IPS-NIHi11 (cell line): ENCODE measurements at regions not wholly inside any gene's neighbourhood (a gene's known extent, or its start where the extent isn't known, plus 50 kb on each side); places are given as distances from the start of the nearest gene placed in this dataset.
A peak's percentile ranks its signal among the peaks of the same experiment; 100 is the strongest.
"Not testable (repeated sequence)": the region's sequence is repeated elsewhere in the genome, so short reads cannot be mapped to it uniquely, and the experiment has no call there.

Experiments used
- DNase-seq: peaks from one replicate; pipeline ENCODE4 v3.0.0; 2012; ENCODE audit warnings: mixed read lengths, low spot score

DNA sequence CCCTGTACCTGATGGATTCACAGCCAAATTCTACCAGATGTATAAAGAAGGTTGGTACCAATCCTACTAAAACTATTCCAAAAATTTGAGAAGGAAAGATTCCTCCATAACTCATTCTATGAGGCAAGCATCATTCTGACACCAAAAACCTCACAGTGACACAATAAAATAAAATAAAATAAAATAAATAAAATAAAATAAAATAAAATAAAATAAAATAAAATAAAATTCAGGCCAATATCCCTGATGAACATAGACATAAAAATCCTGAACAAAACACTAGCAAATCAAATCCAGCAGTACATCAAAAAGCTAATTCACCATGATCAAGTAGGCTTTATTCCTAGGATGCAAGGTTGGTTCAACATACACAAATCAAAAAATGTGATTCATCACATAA, 108.1 kb downstream of the PROX1 start:
- not testable (repeated sequence) for DNase-seq

DNA sequence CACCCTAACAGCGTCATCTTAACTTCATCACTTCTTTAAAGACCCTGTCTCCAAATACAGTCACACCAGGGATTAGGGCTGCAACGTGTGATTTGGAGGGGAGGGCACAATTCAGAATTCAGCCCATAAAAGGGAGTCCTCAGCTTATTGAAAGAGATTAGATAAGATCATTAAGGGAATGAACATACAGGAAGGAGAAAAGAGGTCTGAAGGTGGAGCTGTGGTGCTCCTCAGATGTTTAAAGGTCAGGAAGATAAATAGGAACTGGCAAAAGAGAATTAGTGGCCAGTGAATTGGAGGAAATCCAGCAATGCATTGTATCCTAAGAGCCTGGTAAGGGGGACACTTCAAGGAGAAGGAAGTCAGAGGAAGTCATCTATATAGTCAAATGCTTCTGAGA, 113.5 kb downstream of the PROX1 start:
- no peak for DNase-seq

DNA sequence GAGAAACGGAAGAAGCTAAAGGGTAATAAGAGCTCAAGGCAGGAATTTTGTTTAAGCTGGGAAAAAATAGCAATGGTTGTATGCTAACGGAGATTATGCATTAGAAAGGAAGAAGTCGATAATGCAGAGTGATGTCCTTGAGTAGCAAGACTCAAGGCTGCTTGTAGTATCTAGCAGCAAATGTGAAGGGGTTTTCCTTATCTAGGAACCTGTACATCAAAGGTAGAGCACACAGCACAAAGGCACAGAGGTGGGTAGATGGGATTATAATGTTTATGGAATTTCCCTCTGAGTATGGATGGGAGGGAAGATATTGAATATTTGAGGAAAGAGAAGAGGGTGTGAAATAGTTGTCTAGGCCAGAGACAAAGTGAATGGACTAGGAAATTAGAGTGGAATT, 114.1 kb downstream of the PROX1 start:
- DNase-seq = no peak

DNA sequence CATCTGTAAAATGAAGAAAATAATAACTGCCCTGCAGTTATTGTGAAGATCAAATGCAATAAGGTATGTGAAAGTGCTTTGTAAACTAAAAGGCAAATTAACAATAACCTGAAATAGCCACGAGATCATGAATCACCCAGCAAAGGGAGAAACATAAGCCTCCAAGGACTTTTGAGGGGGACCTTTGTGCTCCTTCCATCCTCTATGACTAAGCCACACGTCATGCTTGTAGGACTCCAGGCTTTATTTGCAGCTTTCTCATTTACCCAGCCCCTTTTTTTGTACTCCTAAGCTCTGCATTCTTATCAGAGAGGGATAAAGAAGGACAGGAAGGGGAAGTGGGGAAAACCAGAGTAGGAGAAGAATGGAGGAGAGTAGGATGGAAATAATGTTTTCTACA, 115.1 kb downstream of the PROX1 start:
- DNase-seq = no peak

DNA sequence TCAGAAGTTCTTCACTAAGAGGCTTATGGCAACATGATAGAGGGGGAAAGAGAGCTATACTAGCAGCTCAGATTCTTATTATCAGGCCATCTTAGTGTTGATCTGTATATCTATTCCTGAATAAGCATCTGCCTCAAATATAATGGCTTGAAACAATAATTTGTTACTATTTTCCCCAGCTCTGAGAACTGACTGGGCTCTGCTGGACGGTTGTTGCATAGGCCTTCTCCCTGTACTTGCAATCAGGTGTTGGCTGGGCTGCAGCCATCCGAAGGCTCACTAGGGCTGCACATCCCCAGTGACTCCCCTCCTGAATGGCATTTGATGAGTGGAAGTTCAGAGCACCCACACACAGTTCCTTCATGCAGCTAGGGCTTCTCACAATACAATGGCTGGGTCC, 116.0 kb downstream of the PROX1 start:
- DNase-seq = no peak

DNA sequence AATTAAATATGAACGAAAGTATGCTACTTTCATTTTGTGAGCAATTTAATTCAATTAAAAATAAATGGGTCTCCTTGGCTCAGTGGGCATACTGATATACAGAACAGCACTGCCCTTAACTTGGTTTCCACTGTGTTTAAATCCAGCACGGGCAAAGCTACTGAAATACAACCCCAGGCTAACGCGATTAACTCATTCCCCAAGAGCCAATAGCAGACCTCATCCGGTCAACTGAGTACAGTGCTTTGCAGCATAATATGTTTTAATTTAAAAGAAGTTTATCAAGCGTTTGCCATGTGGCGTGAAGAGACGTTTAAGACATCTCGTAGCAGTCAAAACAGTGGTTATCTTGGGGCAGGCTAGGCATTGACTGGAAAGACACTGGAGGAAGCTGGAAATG, 118.6 kb downstream of the PROX1 start:
- no peak for DNase-seq

DNA sequence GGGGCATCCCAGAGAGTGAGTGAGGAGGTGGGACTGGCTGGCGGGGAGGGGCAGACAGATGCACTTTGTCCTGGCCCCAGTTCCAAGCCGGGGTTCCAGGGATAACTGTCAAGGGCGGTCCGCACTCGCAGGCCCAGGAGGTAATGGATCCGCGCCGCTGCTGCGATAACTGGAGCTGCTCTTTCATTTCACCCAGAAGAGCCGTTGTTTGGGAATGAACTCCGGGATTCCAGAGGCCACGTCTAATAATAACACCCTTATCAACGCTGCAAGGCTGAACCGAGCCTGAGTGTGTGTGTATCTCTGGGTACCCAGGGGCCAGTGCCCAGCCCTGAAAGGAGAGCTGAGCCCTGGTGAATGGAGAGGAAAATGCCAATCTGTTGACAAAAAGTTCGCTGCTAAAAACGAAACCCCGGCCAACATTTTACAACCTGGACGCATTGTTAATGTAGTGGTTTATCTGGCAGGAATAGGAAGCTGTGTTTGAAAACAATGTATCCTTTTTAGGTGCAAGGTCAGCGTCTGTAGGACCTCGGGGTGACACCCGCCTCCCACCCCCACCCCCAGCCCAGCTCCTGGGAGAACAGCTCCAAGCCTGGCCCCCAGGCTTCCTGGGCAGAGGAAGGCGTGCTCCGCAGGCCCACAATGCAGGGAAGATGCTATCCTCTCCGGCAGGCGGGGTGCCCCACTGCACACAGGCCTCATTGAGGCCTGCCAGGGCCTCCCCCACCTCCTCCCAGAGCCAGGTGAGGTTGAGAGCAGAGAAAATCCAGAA, 119.7 kb downstream of the PROX1 start:
- DNase-seq = no peak

DNA sequence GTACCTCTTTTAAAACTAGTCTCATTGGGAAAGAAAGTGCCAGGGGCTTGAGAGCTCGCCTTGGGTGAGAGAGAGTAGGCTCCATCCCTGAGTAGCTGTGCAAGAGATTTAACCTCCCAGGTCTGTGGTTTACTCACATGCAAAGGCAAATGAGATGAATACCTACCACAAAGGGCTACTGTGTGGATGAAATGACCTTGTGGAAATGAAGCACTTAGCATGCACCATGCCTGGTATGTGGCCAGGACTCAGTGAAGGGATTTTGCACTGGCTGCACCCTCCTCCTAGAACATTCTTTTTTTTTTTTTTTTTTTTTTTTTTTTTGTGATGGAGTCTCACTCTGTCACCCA, 120.3 kb downstream of the PROX1 start:
- DNase-seq = no peak

DNA sequence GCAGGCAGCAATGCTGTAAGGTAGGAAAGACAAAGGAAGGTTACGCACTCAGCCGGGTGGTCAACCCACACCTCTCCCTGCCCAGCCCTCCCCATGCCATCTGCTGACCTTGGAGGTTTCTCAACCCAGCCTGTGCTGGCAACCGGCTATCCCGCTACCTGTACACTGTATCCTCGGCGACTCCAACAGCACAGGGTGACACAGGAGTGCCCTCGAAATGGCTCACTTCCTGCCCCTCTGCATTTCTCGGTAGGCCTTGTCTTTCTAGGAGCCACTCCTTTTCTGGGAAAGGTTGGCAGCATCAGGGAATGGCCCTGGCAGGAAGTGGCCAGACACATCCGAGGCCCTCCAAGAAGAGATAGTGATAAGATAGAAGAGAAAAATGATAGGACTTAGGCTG, 124.0 kb downstream of the PROX1 start:
- no peak for DNase-seq

DNA sequence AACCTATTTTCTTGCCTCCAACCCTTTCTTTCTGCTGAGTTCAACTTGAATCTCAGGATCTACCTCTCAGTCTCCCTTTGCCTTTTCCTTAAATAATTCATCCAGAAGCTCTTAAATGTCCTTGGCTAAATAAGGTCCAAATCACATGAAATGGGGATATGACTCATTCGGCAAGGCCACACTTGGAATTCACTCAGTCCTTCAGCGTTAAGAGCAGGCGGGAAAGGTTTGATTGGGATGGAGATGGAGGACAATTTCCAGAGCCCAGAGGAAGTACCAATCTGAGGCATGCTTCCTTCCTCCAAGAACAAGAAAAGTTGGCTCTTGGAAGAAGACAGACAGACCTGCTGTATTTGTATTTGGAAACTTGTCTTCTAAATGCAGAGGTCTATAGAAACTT, 128.5 kb downstream of the PROX1 start:
- no peak for DNase-seq

DNA sequence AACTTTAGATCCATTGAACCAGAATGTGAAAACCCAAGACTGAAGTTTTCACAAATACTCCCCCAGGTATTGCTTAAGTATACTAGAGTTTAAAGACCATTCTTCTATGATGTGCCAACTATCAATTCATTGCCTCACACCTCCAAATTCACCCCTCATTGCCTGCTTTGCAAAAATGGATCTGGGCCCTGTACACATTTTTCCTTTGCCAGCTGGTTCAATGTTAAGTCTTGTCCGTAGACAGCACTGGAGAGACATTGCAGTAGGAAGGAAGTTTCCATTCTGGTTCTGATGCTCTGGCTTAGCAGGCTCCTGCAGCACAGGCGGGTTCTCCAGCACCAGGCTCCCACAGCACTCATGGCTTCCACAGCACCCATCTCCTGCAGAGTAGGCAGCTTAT, 130.0 kb downstream of the PROX1 start:
- DNase-seq = no peak

DNA sequence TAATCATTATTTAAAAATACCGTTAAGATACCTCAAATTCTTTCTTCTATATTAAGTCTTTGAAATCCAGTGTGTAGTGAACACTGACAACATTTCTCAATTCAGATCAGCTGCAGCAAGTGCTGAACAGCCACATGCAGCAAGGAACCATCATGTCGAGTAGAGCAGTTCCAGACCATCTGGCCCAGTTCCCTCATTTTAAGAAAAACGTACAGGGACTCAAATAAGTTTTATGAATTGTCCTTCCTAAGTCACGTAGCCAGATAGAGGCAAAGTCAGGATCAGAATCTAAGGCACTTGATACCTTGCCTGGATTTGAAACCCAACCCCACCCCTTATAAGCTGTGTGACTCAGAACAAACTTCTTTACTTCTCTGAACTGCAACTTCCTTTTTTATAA, 132.4 kb downstream of the PROX1 start:
- DNase-seq = no peak

DNA sequence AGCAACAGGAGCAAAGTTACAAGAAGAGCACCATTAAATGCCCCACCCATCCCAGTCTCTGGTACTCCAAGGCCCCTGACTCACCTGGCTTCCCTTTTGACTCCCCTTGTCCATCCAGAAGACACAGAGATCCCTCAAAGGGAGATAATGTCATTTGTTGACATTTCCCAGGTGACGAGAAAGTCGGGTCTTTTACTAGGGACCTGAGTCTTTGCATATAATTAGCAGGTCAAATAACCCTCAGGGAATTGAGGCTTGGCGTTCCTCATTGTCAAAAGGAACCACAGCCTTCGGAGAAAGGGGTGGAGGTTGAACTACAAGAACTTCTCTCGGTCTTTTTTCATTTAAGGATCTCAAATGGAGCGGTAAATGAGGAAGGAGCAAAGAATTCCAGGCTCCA, 133.2 kb downstream of the PROX1 start:
- no peak for DNase-seq

DNA sequence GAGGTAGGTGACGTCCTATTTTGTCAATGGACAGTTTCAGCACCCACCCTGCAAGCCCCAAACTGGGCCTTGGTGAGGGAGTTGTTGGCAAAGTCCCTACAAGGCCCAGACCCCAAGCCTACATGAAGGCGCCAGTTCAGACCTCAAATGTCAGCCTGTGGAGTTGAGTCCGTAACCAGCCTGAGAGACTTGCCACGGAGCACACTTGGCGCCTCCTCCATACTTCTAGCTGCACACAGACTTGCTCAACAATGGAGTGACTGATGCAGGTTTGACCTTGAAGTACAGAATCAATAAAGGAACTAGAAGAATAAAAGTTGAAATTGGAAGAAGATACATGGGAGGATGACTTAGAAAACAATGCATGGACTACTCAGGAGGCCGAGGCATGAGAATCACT, 134.3 kb downstream of the PROX1 start:
- no peak for DNase-seq

DNA sequence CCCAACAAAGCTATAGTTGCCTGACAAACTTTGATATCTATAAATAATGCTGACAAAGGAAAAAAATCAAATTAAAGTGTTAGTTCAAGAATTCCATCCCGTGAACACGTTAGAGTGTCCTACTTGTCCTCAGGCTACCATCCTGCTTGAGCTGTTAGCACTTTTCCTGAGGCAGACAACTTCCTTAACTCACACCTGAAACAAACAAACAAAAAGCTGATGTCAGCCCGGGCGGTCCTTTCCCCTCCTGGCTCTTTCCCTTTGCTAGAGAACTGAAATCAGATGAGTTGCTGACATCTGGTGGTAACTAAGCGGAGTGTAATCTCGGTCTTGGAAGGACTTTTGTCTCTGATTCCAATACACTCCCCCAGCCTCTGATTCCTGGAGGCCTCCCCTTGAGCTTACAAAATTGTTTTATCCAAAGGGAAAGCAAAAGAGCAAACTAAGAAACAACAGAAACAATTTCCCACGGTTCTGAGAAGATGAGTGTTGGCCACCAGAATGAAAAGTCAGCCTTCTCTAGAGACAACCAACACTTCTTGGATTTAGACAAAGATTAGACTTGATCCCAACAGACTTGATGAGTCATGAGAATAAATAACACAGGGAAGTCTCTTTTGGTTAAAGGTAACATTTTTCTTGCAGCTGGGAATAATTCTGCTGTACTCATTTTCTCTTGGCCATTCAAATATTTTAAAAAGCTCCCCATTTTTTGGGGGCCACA, 135.4 kb downstream of the PROX1 start:
- DNase-seq = peak; percentile 79

DNA sequence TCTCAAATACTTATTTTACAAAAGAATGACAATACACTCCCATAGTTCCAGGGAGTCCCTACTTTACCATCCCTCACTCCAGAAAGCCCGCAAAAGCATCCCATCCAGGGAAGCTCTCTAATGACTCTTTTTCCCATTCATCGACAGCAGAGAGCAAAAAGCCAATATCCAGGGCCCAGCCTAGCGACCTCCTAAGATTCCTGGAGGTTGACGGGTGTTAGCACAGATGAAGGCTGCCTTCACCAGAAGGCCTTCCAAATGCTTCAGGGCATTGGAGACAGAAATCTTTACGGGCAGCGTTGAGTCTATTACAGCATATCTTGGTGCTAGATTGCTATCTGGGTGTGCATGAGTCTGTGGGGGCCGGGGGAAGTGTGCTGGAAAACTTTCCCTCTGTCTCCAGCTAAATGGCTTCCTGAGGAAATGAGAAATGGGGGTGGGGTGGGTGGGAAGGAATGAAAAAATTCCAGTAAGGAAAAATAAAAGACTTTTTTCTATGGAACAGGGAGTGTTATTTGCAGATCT, 136.6 kb downstream of the PROX1 start:
- no peak for DNase-seq

DNA sequence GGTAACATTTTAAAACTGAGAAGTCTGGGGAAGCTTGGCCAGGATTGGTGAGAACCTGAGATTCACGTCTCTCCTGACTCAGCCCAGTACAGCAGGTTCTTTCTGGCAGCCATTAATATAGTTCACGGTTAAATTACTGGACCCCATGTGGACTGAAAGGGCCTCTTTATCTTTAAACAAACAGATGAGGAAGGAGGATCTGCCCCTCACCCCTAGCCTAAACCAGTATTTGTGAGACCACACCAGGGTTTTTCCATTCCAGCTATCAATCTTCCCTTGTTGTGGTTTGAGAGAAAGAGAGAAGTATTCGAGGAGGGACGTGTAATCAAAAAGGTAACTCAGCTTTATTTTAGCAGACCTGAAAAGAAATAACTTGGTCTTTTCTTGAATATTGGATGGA, 137.1 kb downstream of the PROX1 start:
- no peak for DNase-seq

DNA sequence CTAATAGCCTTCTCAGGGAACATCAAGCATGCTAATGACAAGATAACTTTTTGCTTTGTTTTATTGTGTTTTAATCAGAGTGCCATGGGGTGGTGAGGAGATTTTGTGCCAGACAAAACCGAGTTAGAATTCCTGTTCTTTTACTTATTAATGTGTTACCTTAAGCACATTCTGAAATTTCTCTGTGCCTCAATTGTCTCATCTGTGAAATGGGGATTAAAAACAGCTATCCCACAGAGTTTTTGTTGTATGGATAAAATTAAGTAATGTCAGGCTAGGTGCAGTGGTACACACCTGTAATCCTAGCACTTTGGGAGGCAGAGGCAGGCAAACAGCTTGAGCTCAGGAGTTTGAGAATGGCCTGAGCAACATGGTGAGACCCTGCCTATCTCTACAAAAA, 138.0 kb downstream of the PROX1 start:
- DNase-seq = no peak

DNA sequence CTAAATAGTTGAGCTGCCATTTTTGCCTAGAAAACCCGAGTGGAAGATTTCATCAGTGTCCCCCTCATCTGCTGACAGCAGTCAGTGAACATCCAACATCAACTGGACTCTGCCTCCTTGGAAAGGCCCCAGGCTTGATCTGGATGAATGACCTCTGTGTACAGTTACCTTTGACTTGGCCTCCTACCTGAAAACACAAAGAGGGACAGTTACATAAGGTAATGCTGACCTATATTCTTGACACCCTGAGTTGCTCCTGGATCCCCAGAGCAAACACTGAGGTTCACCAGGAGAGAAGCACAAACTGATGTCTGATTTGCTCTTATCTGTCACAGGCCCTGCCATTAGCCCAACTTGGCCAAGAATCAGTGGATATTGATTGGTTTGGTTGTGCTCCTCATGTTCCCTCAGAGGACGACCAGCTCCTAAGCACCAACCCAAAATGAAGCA, 138.9 kb downstream of the PROX1 start:
- DNase-seq = no peak

DNA sequence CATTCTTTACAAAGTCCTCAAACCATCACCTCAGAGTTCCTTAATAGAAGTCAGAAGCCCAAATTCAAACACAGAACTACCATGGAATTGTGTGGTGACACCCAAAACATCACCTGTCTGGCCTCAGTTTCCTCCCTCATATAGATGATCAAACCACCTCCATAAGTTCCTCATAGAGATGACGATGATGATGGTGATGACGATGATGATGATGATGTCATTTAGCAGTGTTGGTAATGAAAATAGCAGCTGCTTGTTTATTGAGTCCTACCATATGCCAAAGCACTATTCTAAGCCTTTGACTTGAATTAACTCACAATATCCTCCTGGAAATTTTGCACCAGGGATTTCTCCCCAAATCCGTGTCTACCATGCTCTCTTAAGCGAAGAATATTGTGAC, 139.9 kb downstream of the PROX1 start:
- no peak for DNase-seq

DNA sequence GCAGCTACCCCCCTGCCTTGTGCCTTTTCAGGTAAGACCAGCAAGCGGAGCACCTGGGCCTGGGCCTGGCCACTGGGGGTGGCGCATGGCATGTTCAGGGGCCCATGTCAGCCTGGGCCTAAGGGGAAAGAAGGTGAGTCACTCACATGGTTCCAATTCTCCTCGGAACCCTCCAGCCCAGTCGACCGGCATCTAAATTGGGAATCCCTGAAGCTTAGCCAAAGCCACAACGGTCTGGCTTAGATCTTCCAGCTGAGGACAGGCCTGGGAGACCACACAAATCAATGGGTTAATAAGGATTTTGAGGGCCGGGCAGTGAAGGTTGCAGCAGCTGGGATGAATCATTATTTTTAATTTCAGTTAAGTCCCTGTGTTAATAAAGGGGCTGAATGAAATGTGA, 145.1 kb upstream of the SMYD2 start:
- DNase-seq = no peak

DNA sequence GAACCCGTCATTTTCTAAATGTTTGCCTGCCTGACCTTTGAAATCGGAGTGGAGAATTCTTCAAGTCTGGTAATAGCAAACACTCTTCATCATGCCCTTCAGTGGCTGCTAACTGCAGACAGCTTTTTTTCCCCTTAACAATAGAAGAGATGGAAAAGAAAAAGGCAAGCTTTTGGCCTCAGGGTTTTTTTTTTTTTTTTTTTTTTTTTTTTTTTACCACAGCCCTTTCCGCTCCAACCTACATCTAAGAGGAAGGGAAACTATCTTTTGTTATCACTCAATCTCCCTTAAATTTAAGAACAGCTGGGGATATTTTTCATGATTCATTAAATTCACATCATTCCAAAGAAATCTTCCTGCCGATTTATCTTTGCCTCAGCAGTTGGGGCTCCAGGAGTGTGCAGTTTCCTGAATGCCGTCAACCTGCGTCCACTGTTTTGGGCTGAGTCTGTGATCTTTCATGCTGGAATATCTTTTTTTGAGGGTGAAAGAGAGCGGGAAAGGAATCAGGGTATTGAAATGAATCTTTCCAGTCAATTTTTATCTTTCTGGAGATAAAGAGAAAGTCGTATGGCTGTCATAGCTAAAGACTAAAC, 144.5 kb upstream of the SMYD2 start:
- DNase-seq = no peak

DNA sequence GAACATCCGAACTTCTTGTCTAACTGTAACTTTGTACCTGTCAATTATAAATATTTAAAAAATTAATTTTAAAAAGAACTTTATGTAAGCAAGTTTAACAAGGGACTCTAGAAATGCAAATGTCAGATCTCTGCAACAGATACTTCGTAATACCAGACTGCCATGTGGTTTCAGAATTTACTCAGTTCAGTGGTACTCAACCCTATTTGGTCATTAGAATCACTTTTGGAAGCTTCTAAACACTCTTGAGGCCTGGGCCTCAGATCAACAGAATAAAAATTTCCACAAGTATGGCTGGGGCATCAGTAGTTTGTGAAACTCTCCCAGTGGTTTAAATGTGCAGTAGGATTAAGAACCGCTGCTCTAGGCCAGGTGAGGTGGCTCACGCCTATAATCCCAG, 139.5 kb upstream of the SMYD2 start:
- DNase-seq = no peak
